Astrocyte of the spinal cord (primary cell): ENCODE measurements at regions not wholly inside any gene's neighbourhood (a gene's known extent, or its start where the extent isn't known, plus 50 kb on each side); places are given as distances from the start of the nearest gene placed in this dataset.

Experiments used
- DNase-seq: peaks from one replicate; pipeline ENCODE4 v3.0.0; 2011; ENCODE audit warnings: low read depth, low spot score
- H3K4me3 ChIP-seq: 2 replicates; pipeline ENCODE4 v1.5.1; 2011; ENCODE audit warnings: low read depth, mild to moderate bottlenecking, low read length, moderate library complexity
- in situ Hi-C: cut with HindIII; loops from 2 replicates; pipeline ENCODE4 v1.10.0; 2017; ENCODE audit warnings: low sequenced_read_pairs
- TF ChIP-seq, protein P1 (sequence below): IDR thresholded peaks from 2 replicates; pipeline ENCODE4 v1.5.1; 2012; ENCODE audit warnings: low read depth, mild to moderate bottlenecking, low read length, inconsistent platforms

DNA sequence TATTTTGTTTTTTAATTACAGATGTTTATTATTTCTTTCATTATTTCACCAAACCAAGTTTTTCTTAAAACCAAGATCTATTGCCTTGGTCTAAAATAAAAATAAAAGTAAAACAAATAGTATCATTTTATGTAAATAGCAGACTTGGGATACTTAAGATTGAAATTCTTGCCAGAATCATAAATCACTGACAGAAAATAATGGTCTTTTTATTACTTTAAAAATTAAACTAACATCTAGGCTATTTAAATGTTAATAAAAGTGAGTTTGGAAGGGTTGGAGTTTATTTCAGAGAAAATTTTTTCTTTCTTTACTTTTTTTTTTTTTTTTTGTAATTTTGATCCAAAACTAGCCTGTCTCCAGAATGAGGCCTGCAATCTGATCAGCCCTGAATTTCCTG lies 568.0 kb upstream of the IGFBP3 start:
- DNase-seq = no peak
- H3K4me3 ChIP-seq = no peak overlapping the region
- TF ChIP-seq, protein P1, sequence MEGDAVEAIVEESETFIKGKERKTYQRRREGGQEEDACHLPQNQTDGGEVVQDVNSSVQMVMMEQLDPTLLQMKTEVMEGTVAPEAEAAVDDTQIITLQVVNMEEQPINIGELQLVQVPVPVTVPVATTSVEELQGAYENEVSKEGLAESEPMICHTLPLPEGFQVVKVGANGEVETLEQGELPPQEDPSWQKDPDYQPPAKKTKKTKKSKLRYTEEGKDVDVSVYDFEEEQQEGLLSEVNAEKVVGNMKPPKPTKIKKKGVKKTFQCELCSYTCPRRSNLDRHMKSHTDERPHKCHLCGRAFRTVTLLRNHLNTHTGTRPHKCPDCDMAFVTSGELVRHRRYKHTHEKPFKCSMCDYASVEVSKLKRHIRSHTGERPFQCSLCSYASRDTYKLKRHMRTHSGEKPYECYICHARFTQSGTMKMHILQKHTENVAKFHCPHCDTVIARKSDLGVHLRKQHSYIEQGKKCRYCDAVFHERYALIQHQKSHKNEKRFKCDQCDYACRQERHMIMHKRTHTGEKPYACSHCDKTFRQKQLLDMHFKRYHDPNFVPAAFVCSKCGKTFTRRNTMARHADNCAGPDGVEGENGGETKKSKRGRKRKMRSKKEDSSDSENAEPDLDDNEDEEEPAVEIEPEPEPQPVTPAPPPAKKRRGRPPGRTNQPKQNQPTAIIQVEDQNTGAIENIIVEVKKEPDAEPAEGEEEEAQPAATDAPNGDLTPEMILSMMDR = no peak
- in situ Hi-C loops = no loop called here

DNA sequence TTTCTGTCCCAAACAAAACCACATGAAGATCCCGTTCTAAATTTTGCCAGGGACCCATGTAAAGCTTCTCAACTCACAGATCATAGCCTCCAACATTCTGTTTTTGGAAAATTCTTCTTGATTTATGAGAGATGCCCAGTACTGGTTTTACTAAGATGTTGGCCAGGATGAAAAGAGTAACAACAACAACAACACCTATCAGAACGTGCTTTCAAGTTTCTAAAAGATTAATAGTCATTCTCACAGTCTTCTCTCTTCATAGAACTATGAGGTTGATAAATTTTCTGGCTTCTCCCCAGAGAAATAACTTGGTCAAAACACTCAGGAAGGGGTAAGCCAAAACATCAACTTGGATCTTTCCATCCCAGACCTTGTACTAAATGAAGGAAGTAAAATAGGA lies 567.5 kb upstream of the IGFBP3 start:
- TF ChIP-seq, protein P1 = no peak
- in situ Hi-C loops = no loop called here
- H3K4me3 ChIP-seq = no peak overlapping the region
- DNase-seq = no peak

DNA sequence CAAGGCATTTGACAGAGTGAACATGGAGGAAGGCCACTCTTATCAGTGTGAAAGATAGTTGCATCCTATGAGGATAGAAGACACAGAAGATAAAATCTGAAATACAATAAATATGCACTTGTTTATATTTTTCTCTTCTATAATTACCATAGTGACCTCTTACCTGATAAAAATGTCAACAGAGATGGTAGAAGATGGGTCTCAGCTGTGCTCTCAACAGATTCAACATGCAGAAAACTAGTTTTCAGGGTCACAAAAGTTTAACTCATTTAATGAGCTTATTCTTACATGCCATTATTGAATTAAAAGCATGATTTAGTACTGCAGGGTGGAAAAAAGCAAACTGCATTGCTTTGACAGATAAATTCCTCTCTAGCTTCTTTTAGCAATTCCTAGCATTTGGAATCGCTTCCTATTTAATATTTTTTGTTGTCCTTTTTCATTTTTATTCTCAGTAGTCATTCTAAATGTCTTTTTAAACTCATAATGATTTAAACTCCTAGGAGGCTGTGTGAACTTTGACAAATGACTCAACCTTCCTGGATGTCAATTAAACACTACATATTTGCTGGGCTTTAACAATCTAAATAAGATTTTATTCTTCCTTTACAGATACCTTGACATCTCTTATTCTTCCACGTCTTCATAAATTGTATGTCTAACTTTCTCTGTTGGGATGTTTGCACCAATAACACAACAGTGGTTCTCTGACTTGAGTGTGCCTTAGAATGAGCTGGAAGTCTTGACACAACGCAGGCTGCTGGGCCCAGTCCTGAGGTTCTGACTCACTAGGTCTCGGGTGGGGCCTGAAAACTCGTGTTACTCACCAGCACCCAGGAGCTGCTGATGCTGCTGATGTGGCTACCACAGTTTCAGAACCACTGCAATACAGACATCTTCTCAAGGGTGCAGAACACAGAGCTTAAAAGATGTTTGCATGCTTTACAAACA lies 565.5 kb upstream of the IGFBP3 start:
- peak; percentile 73 for DNase-seq
- TF ChIP-seq, protein P1 = no peak
- in situ Hi-C loops = no loop called here
- no peak overlapping the region for H3K4me3 ChIP-seq

DNA sequence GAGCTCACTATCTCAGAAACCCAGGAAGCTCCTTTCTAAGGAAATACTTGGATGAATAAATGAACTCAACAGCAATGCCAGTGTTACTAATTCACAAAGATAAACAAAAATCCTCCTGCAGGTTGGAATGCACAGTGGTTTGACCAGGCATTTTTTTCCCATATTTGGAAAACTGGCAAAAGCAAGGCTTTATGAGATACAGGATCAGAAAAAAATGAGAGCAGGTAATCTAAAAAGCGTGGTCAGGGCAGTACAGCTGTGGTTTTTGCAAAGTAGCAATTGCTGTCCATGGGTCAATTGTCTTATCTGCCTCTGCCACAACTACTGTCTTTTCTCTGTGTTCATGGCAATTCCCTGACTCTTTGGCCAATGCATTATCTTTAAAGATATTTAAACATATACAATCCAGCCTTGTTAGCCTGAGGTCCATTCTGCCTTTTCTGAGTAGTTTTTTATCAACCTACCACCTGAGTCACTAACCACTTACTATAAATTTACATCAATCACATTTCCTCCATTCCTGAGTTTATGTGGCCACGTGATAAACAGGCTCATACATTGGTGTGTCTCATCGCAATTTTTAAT lies 564.5 kb upstream of the IGFBP3 start:
- in situ Hi-C loops = no loop called here
- TF ChIP-seq, protein P1 = peak; percentile 34
- DNase-seq = peak; percentile 73
- H3K4me3 ChIP-seq = no peak overlapping the region

DNA sequence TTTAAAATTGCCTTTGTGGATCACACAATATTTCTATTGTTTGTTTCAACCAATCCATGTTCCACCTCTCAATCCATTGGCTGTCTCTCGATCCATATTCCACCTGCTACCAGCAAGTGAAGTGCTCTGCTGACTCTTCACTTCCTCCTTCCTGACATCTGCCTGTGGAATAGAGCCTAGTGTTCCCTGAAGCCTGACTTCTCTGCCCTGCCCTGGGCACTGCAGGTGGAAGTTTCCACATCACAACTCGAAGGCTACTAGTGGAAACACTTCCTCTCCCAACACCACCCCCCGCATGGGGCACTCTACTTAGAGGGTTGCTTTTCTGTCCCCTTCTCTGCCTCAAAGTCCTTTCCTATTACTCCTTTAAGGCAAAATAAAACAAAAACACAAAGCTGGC lies 563.8 kb upstream of the IGFBP3 start:
- TF ChIP-seq, protein P1 = no peak
- H3K4me3 ChIP-seq = no peak overlapping the region
- in situ Hi-C loops = no loop called here
- DNase-seq = no peak

DNA sequence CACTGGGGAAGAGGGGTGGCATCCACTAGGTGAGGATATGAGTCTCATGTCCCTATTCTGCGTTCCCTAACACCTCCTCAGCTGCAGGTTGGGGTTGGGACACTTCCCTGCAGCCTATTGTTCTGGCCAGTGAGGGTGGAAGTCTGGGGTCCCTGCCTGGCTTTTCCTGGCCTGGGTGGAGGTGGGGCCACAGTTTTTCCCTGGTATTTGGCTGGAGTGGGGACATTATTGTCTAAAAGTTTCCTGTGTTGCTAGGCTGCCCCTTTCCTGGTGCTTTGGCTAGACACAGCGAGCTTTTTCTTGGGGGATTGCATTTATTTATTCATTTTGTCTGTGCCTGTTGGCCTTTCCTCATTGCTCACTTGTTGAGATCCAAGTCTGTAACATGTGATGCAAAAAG lies 559.5 kb upstream of the IGFBP3 start:
- in situ Hi-C loops = no loop called here
- TF ChIP-seq, protein P1 = no peak
- no peak overlapping the region for H3K4me3 ChIP-seq
- no peak for DNase-seq
